Stimulated activated CD4-positive, alpha-beta T cell treated with anti-CD3 and anti-CD28 coated beads, Interleukin-1b, Interleukin-23, amount 100 ng/mL, for 4 hours (primary cell): ENCODE measurements at regions not wholly inside any gene's neighbourhood (a gene's known extent, or its start where the extent isn't known, plus 50 kb on each side); places are given as distances from the start of the nearest gene placed in this dataset.
"Not testable (repeated sequence)": the region's sequence is repeated elsewhere in the genome, so short reads cannot be mapped to it uniquely, and the experiment has no call there.

ENCODE experiments used
- DNase-seq, 2 donors: peaks; one replicate each; pipeline ENCODE4 v3.0.0-alpha.2; 2020; ENCODE audit warnings: low read depth in 2 of 2

DNA sequence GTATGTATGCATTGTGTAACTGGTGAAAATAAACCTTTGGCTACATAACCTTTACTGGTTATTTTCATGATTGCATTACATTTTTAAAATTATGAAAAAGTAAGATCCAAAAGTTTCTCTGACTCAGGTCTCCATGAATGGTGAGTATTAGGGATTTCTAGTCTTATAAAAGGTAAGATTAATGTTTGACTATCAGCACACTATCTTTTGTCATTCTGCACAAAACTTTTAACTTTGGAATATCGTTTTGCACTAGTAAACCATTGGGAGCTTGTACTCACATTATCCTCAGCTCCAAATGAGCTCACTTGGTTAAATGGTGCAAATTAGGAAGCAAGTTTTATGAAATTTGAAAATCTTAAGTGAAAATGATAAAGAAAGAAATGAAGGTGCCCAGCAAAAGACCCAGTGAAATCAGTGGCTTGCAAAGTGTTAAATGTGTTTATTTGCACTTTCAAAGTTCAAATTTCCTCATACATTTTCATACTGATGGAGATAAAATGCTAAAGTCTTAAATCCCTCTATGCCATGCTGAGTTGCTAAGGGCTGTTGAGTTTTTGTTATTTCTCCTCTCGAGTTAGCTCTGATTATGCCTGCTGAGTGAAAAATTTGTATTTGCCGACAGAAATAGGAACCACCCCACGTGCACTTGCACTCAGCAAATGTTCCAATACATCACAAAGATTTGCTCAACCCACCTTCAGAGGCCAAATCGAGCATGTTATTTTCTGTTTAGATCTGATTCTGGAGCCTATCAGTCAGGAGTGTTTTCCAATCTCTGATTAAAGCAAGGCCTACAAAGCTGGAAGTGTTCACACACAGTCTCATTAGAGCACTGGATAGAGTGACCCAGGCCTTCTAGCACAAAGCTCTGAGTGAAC, 885.7 kb downstream of the NR2F1-AS1 start:
- DNase-seq, result no peak

DNA sequence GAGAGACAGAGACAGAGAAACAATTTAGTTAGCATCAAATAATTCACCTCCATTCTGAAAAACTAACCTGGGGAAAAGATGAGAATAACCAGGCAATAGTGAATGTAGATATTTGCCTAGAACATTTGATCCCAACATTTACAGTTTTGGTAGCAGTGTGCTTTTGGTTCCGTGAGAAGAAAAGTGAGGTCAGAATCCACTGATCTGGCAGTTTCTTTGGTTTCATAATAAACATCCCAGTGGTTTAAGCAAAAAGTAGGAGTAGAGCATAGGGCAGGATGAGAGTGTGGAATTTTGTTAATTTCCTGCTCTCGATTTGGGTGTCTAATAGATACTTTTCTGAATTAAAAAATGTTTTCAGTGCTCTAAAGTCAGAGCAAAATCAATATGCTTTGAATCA, 887.0 kb downstream of the NR2F1-AS1 start:
- no peak for DNase-seq

DNA sequence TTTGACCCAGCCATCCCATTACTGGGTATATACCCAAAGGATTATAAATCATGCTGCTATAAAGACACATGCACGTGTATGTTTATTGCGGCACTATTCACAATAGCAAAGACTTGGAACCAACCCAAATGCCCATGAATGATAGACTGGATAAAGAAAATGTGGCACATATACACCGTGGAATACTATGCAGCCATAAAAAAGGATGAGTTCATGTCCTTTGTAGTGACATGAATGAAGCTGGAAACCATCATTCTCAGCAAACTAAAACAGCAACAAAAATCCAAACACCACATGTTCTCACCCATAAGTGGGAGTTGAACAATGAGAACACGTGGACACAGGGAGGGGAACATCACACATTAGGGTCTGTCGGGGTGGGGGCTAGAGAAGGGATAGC, 889.1 kb downstream of the NR2F1-AS1 start:
- DNase-seq, result not testable (repeated sequence)

DNA sequence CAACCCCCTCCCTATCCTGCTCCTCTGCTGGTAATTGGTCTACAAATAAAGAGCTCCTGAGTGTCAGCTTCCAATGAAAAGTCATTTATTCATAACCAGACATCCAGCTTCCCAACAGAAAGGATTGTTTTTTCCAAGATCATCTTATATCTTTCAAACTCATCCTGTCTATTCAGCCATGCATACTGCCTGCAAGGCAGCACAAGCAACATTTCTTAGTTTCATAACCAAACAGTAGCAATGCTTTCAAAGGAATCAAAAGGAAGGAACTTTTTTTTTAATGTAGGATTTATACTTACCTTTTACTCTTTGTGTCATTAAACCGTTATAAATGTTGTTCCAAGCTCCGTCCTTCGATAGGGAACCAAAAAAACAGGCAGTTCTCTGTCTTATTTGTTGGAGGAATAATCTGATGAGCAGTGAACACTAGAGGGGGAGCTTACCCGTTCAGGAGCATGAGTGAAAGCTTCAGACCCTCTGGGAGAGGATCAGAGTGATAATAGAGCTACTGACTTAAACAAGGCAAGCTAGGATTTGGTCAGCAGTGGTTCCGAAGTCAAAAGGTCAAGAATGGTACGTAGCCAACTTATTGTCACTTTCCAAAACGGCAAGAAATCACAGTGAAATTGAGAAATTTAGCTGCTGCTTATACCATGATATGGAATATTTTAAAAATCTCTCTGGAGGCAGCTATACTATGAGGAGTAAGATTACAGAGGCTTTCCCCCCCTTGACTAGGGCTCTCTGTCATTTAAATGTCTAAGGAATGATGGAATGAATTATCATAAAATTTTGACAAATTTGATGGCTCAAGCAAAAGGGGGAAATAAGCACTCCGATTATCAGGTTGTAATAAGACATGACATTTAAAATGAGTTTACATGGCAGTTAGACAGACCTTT, 892.9 kb downstream of the NR2F1-AS1 start:
- DNase-seq, result no peak

DNA sequence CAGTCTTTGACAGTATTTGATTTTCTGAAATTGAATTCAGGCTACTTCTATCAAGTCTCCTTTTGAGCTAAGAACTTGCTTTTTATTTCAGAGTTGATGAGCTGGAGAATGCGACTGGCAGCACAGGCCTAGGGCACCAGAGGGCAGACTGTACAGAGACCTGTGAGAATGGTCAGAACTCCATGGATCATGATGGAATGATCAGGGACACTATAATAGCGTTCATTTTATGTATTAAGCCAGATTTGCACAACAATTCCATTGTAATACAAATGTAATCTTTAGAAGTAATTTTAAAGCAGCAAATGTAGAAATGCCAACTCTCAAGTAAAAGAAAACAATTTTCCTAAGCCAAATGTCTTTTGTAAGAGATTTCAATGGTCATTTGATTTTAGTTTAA, 902.4 kb downstream of the NR2F1-AS1 start:
- DNase-seq, result no peak

DNA sequence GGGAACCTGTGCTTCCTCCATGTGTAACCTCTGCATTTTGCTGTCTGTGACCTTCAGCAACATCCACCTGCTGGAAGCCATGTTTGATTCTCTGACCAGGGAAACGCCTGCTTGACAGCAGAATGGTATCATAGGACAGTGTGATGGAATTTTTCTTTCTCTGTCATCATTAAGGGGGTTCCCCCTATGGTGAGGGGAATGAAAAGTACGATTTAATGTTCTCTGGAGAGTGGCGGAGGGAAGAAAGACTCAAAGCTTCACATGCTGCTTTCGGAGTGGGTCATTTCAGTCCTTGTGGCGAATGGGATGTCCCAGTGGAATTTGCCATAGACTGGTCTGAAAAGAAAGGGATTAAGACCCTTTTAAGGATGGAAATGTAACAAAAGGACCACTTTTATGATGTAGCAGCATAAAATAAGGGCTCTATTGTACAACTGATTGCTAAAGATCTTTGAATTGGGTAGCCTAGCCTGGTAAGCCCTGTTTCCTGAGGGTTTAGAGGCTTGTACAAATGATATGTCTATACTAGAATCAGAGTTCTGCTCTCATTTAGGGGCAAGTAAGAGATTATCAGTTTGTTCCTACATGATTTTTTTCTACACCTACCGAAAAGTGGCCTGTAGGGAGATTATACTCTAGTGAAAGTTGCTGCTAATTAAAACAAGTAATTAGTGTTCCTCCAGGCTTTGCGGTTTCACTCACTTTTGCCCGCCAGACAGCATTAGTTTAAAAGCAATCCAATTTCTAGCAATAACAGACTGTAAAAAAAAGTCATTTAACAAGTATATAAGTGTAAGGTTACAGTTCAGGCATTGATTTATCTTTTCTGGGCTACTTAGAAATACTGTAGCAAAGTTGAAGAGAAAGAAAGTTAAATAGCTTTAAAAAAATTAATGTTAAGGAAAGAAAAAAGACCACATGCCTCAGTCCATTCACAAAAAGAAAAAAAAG, 904.5 kb downstream of the NR2F1-AS1 start:
- DNase-seq, result no peak

DNA sequence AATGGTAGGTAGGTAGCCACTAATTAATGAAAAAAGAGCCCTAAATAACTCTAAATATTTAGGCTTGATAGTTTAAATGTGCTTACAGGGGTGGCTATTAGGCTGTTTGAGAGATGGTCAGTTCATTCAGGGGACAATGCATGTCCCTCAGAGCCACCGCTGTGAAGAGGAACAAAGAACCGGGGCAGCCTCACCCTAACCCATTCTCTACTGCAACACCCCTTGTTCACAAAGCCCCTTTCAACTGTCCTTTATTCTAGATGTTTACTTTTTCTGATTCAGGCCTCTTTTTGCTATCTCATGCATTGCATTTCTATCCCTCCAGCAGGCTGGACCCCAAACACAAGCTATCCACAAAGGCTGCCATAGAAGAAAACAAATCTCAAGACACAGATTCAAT, 906.7 kb downstream of the NR2F1-AS1 start:
- no peak for DNase-seq

DNA sequence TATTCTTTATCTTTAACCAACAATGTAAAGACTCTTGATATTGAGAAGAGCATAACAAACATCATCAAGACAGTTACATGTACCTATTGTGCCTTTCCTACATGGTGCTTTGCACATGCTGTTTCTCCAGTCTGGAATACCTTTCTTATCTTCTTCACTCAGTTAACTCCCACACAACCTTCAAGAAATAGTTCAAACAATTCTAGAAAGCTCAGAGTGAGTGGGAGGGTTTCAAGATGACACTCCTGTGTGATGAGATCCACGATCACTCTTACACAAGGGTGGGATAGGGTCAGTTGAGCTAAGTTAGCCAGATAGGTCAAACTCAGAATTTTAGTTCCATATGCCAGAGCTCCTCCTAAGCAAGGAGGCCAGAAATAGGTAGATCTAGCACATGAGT, 915.5 kb downstream of the NR2F1-AS1 start:
- DNase-seq, result no peak

DNA sequence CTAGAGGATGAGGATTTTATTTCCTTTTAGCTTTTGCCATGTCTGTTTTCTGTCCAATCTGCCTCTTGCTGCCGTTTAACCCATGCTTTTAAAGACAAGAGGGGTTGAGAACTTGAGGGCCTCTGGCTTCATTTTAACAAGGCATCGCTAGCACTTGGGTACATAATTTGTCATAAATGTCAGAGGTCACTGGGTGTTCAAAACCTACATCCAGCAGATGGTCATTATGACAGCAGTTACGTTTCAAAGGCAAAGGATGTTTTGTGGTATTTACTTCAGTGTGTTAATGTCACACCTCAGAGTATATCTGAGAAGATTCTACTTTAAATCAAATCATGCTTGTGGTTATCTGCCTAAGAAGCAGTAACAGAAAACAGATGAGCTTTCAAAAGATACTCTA, 918.3 kb downstream of the NR2F1-AS1 start:
- no peak for DNase-seq

DNA sequence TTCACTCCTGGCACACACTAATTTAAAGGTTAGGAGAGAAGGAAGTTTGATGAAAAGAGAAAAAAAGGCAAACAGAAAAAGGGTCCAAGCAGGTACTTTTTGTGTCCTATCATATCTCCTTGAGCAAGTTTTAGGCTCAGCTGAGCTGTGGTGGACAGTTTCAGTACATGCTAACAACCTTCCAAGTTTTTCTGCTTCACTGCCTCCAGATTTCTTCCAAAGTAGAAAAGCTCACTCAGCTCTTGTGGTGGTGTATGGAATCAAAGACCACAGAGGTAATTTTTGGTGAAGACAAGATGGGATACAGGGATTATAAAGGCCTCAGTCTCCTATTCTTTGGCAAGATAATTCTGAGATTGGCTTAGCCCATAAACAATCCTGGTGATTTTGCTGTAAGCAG, 921.8 kb downstream of the NR2F1-AS1 start:
- DNase-seq, result no peak

DNA sequence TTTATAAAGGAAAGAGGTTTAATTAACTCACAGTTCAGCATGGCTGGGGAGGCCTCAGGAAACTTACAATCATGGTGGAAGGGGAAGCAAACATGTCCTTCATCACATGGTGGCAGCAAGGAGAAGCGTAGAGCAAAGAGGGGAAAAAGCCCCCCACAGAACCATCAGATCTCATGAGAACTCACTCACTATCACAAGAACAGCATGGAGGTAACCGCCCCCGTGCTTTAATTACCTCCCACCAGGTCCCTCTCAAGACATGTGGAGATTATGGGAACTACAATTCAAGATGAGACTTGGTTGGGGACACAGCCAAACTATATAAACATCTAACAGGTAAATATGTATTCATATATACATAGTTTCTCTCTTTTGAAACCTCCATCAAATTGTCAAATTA, 926.4 kb downstream of the NR2F1-AS1 start:
- not testable (repeated sequence) for DNase-seq

DNA sequence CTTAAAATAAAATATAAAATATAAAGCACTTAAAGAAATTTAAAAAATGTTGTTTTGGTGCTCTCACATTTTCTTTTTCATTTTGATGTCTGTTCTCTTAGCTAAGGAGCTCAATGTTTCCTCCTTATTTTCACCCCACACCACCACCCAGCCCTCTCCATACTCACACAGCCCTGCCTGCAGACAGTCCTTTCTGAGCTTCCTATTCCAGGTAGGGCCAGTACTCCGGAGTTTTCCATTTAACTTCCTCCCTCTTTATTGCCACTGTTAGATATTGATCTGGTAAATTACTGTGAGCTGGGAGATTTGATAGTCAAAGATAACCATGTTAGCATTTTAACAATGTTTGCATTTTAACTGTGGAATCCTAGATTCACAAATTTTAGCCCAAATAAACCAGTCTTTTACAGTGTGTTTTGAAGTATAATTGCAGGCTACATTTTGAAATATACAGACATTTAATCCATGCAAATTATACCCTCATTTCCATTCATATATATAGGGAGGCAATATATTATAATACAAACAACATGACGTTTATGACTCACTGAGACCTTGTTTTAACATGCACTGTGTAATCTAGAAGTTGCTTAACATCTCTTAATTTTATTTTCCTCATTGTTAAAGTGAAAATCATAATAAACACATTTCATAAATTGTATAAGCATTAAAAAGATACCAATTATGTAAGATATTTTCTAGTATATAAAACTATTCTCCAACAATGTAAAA, 927.1 kb downstream of the NR2F1-AS1 start:
- DNase-seq, result no peak

DNA sequence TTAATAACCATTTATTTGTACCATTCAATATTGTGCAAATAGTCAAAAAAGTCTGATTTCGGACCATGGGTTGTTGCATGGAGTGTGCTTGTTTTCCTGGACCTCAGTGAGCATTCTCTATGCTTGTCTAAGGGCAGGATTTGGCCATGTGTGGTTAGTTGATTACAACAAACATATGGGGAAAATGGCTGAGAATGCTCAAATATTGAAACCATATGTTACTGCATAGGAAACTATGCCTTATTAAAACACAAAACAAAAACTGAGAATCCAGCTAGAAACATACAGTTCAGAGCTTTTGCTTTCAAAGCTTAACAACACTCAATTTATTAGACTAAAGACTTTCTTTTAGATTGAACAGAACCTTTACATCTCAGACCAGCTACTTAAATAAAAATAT, 928.3 kb downstream of the NR2F1-AS1 start:
- DNase-seq, result no peak

DNA sequence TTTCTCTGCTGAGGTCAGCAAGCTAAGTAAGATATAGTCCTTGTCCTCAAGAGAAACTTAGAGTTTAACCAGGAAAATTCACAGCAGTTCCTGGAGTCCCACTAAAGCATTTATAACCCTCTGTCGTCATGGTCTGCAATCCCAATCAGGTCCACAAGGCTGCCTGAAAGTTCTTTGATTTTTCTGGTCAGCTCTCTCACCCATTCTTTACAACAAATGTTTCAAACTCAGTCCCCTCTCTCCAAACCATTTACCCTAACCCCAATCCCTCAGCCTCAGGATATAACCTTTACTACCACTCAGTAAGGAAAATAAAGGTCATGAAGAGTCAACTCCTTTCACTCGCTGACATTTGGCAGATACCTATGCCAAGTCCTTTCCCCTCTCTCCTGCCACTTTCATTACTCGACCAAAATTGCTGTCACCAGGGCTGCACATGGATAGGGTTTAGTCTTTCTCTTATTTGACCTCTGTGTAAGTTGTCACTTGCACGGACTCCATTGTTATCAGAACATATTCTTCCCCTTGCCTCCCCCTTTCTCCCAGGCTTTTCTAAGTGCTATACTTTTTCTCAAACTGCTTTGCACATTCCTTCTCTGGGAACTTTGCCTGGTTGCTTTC, 936.6 kb downstream of the NR2F1-AS1 start:
- no peak for DNase-seq

DNA sequence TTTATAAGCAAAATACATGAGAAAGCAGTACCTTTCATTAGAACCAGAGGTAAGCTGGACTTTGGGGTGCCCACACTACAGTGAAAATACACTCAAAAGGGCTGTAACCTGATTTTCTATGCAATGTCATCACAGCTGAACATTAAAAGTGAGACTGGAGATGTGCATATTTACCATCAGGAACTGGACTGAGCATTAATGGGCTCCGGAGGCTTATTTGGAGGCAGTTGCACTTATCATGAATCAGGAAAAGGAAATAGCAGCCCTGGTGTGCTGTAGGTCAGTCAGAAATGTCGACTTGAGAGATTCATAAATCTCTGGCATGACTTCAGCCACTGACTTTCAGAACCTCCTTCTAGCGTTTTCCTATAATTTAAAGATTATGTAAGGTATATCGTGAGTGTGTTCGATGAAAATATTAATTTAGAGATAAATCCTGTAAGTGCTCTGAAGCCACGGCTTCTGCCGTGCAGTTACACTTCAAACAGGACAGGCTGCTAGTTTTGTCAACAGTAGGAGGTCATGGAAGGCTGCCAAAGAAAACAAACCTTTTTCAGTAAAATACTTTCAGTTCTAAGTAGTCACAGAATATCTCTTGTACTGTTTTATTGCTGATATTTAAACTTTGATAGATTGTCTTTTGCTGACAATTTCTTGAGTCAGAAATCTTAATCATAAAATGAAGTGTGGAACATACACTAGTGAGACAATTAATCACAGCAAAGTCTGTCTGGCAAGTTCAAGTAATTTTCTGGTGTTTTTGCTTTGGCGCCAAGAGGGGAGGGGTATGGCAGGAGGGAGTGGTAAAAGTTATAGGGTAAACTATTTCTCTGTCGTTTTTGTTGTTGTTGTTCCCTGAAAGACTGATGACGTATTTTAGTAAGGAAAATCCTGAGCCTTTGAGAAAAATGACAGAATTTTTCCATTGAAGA, 939.7 kb downstream of the NR2F1-AS1 start:
- no peak for DNase-seq

DNA sequence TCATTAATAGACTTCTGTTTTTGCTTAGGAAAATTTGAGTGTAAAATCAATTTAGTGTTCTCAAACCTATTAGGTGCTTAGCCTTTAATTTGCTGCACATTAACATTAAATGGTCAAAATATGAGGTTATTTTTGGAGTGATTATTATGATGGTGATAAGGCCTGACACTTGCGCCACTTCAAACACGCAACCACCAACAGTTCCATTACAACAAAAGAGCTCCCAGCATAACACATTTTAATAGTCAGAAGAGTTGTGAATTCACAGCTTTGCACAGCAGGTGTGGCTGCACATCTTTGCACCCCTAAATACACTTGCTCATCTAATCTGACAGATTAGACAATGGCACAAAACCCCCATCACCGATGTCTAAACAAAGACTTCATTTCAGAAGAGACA, 940.7 kb downstream of the NR2F1-AS1 start:
- no peak for DNase-seq

DNA sequence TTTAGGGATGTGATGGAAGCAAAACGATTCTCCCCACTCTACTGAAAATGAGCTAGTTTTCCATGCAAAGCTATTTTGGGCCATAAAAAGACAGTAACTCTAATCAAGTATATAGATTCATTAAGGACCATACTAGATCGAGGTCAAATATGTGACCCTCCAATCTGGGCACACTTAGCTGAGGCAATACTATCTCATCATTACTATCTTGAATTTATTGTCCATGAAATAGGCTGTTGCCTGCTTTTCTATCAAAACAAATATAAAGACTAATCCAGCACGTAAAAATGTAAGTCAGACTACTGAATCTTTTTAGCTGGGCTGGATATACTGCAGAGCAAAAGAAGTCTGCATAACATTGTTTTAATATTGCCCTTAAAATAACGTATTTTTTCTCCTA, 943.1 kb downstream of the NR2F1-AS1 start:
- DNase-seq, result no peak

DNA sequence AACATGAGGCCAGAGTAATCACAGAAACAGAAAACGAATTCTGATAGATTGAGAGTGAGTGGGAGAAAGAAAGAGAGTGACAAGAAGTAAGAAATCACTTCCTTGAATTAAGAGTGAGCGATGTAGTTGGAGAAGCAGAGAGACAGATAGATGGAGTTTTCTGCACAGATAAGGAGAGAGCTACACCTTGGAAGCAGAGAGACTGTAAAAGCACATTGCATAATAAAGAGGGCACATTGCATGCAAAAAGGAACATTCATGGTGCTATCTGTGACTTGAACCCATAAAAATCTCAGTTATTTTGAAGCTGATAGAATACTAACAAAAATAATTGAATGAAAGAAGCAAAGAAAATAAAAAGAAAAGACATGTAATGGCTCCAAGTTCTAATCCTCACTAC, 943.8 kb downstream of the NR2F1-AS1 start:
- DNase-seq, result no peak

DNA sequence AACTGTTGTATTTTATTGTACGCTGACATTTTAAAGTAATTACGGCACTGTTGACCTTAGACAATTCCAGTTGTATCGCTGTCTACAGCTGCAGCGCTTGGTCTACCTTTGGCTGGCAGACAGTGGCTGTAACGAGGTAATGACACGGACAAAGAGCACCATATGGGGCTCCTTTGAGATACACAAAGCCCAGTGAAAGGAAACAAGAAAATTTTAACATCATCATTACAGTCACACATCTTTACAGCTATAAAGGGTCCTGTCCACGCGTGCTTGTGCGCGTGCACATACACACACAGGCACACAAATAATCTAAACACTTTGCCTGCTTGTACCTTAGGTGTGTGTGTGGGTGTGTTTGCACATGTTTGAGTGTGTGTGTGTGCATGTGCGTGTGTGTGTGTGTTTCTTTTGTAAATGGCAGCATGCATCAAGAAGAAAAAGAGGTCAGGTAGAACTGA, 946.0 kb downstream of the NR2F1-AS1 start:
- no peak for DNase-seq
